Testis (tissue), 2 donors: ENCODE measurements at regions not wholly inside any gene's neighbourhood (a gene's known extent, or its start where the extent isn't known, plus 50 kb on each side); places are given as distances from the start of the nearest gene placed in this dataset.

Experiments used
- DNase-seq: peaks from one replicate; pipeline ENCODE4 v3.0.0-alpha.2; 2019
- H3K27ac ChIP-seq, 2 donors: fragments of 200-600 bp; sonication (generic); one replicate each; pipeline ENCODE4 v1.5.1; 2019
- H3K27me3 ChIP-seq: fragments of 200-600 bp; sonication (generic); one replicate; pipeline ENCODE4 v1.5.1; 2019
- H3K36me3 ChIP-seq: fragments of 200-600 bp; sonication (generic); one replicate; pipeline ENCODE4 v1.5.1; 2017; ENCODE audit warnings: low read depth; ENCODE audit errors: missing control alignments
- H3K4me1 ChIP-seq: fragments of 200-600 bp; sonication (generic); one replicate; pipeline ENCODE4 v1.5.1; 2019
- H3K4me3 ChIP-seq, 2 donors: fragments of 200-600 bp; sonication (generic); one replicate each; pipeline ENCODE4 v1.5.1; 2017 to 2019
- H3K9me3 ChIP-seq: fragments of 200-600 bp; sonication (generic); one replicate; pipeline ENCODE4 v1.5.1; 2017
- POLR2A ChIP-seq: fragments of 450-650 bp; IDR thresholded peaks from one replicate; pipeline ENCODE4 v1.6.1; 2017; ENCODE audit warnings: antibody characterized with exemption, mild to moderate bottlenecking, moderate library complexity
- WGBS, 2 donors: methylation state at CpG; one replicate each; pipeline ENCODE4 v1.1.5; 2018; 5-methylcytosine and 5-hydroxymethylcytosine counted together
- intact Hi-C: fragments of 100-400 bp; cut with DNase I; formaldehyde crosslinking; loops from one replicate; pipeline ENCODE4 v1.15.1; 2023; ENCODE audit warnings: low total_unique reads
- TF ChIP-seq, protein P1 (sequence below), 3 experiments: fragments of 450-650 bp in 2 of 3; fragments of 200-600 bp in 1 of 3; sonication (generic) in 1 of 3; IDR thresholded peaks; one replicate each; pipeline ENCODE4 v1.5.1; 2016 to 2019; ENCODE audit warnings: antibody characterized with exemption in 3 of 3, mild to moderate bottlenecking in 2 of 3, moderate library complexity in 1 of 3

DNA sequence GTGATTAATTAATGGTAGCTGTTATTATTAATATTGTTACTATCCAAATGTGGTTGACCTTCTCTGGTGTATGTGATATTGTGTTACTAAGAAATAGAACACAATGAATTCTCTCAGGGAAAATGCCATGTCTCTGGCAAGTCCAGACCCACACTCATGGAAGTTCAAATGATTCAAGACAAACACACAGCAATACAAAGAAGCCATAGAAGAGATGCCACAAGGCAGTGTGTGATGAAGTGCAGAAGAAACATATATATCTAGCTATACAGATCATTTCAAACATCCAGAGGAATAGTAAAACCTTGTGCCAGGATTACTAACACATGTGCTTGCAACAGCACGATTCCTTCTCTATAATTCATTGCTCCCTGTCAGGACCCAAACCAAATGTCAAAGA lies 93.1 kb upstream of the SOD3 start:
- H3K36me3 ChIP-seq, result no peaks in the 10 kb centered on the region
- TF ChIP-seq POLR2A, result no peak
- TF ChIP-seq, protein P1, sequence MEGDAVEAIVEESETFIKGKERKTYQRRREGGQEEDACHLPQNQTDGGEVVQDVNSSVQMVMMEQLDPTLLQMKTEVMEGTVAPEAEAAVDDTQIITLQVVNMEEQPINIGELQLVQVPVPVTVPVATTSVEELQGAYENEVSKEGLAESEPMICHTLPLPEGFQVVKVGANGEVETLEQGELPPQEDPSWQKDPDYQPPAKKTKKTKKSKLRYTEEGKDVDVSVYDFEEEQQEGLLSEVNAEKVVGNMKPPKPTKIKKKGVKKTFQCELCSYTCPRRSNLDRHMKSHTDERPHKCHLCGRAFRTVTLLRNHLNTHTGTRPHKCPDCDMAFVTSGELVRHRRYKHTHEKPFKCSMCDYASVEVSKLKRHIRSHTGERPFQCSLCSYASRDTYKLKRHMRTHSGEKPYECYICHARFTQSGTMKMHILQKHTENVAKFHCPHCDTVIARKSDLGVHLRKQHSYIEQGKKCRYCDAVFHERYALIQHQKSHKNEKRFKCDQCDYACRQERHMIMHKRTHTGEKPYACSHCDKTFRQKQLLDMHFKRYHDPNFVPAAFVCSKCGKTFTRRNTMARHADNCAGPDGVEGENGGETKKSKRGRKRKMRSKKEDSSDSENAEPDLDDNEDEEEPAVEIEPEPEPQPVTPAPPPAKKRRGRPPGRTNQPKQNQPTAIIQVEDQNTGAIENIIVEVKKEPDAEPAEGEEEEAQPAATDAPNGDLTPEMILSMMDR (IDR thresholded peaks at IDR 0.05), result no peak
- no peak overlapping the region for H3K27ac ChIP-seq
- no peak for DNase-seq
- 37 to 65% methylated on average over 1 of the region's 1 CpG for WGBS, 2 donors
- H3K4me1 ChIP-seq, result no peaks in the 10 kb centered on the region
- intact Hi-C loops, result no loop called here
- H3K4me3 ChIP-seq, result no peak overlapping the region
- no peaks in the 10 kb centered on the region for H3K27me3 ChIP-seq
- no peaks in the 10 kb centered on the region for H3K9me3 ChIP-seq

DNA sequence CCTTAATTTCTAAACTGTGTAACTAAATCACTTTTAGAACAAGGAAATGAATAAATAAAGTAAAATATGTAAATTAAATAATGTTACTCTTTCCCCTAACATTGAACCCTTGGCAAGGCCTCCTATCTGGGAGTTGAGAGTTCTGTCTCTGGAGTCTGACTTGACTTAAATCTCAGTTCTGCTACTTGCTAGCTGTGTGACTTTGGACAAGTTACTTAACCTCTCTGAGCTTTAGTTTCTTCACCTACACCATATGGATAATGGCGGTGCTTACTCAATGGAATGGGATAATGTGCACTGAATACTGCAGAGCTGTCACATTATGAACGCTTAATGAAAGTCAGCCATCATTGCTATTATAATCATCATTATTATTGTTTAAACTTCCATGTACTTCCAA lies 92.1 kb upstream of the SOD3 start:
- intact Hi-C loops, result no loop called here
- TF ChIP-seq POLR2A, result no peak
- TF ChIP-seq, protein P1 (IDR thresholded peaks at IDR 0.05), result no peak
- WGBS, 2 donors, result 96% methylated on average over 2 of the region's 2 CpGs

DNA sequence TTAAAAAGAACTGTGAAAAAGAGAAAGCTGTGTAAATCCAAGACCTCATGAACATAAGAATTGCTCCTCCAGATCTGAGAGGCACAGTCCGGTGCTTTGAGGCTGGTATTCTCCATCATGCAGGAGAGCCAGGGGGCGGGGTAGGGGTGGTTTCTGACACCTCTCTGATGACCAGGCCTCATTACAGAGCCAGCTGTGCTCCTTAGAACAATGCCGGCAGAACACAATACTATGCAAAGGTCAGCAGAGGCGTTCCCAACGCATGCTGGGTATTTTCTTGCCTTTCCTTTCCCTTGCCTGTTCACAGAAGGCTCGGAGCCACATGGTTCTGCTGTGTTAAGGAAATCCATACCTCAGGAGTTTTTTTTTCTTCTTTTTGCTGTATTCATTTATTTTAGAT lies 91.2 kb upstream of the SOD3 start:
- Histone ChIP-seq H3K9me3 (no peaks in the 10 kb centered on the region), H3K27me3 (no peaks in the 10 kb centered on the region), H3K27ac (no peak overlapping the region), H3K4me1 (no peaks in the 10 kb centered on the region), H3K4me3 (no peak overlapping the region), H3K36me3 (no peaks in the 10 kb centered on the region)
- DNase-seq, result peak; percentile 23
- 38 to 49% methylated on average over 6 of the region's 6 CpGs for WGBS, 2 donors
- TF ChIP-seq, protein P1 (IDR thresholded peaks at IDR 0.05), result no peak
- TF ChIP-seq POLR2A, result no peak
- intact Hi-C loops, result no loop called here

More for the DNA sequence above, 92.1 kb upstream of the SOD3 start:
- H3K4me3 ChIP-seq, result no peak overlapping the region
- no peaks in the 10 kb centered on the region for H3K27me3 ChIP-seq
- no peak overlapping the region for H3K27ac ChIP-seq
- H3K9me3 ChIP-seq, result no peaks in the 10 kb centered on the region
- DNase-seq, result no peak
- H3K4me1 ChIP-seq, result no peaks in the 10 kb centered on the region
- H3K36me3 ChIP-seq, result no peaks in the 10 kb centered on the region

GRCh38 chr4:24705016-24705753 lies 90.2 kb upstream of the SOD3 start:
- Histone ChIP-seq H3K27ac (no peak overlapping the region), H3K4me3 (no peak overlapping the region), H3K4me1 (no peaks in the 10 kb centered on the region), H3K27me3 (no peaks in the 10 kb centered on the region), H3K9me3 (no peaks in the 10 kb centered on the region), H3K36me3 (no peaks in the 10 kb centered on the region)
- DNase-seq, result no peak
- TF ChIP-seq POLR2A, result no peak
- TF ChIP-seq, protein P1 (IDR thresholded peaks at IDR 0.05), result no peak
- WGBS, 2 donors, result 46 to 60% methylated on average over 10 of the region's 10 CpGs
- intact Hi-C loops, result no loop called here

- Histone ChIP-seq H3K4me1 (no peaks in the 10 kb centered on the region), H3K9me3 (no peaks in the 10 kb centered on the region), H3K27me3 (no peaks in the 10 kb centered on the region), H3K4me3 (no peak overlapping the region), H3K36me3 (no peaks in the 10 kb centered on the region), H3K27ac (no peak overlapping the region)
- 45 to 72% methylated on average over 2 of the region's 2 CpGs for WGBS, 2 donors
- intact Hi-C loops, result no loop called here
- no peak for TF ChIP-seq POLR2A
- TF ChIP-seq, protein P1 (IDR thresholded peaks at IDR 0.05), result no peak
- DNase-seq, result no peak
Measured at GRCh38 chr4:24713604-24714003, 81.8 kb upstream of the SOD3 start.
